KG1 (cell line): ENCODE measurements at regions not wholly inside any gene's neighbourhood (a gene's known extent, or its start where the extent isn't known, plus 50 kb on each side); places are given as distances from the start of the nearest gene placed in this dataset.
"Not testable (repeated sequence)": the region's sequence is repeated elsewhere in the genome, so short reads cannot be mapped to it uniquely, and the experiment has no call there.

ENCODE experiments used
- DNase-seq: peaks from one replicate; lab custom pipeline; 2025; lab: John Stamatoyannopoulos, UW

- no peak for DNase-seq
These were observed 371.7 kb upstream of the DEPDC1 start for GRCh38 chr1:68868606-68869005.

- no peak for DNase-seq
These were observed 376.3 kb upstream of the DEPDC1 start for GRCh38 chr1:68873144-68873543.

GRCh38 chr1:68881330-68882194, 384.7 kb upstream of the DEPDC1 start:
- not testable (repeated sequence) for DNase-seq

- no peak for DNase-seq
These were observed 392.6 kb upstream of the DEPDC1 start for GRCh38 chr1:68889471-68889870.

- no peak for DNase-seq
These were observed 393.9 kb upstream of the DEPDC1 start for GRCh38 chr1:68890736-68891135.

- DNase-seq: no peak
These were observed 407.6 kb upstream of the DEPDC1 start for GRCh38 chr1:68904477-68904876.

GRCh38 chr1:68906431-68906830, 409.5 kb upstream of the DEPDC1 start:
- no peak for DNase-seq

GRCh38 chr1:68907491-68907890, 410.6 kb upstream of the DEPDC1 start:
- DNase-seq: no peak

GRCh38 chr1:68908316-68908715, 411.4 kb upstream of the DEPDC1 start:
- DNase-seq: no peak

- no peak for DNase-seq
These were observed 419.5 kb upstream of the DEPDC1 start for GRCh38 chr1:68916221-68916902.

- no peak for DNase-seq
These were observed 420.6 kb upstream of the DEPDC1 start for GRCh38 chr1:68917456-68917855.

GRCh38 chr1:68918563-68918962, 421.7 kb upstream of the DEPDC1 start:
- DNase-seq: no peak

GRCh38 chr1:68919075-68919474, 422.2 kb upstream of the DEPDC1 start:
- DNase-seq: no peak

GRCh38 chr1:68923475-68924088, 426.7 kb upstream of the DEPDC1 start:
- not testable (repeated sequence) for DNase-seq

- DNase-seq: no peak
These were observed 433.2 kb upstream of the DEPDC1 start for GRCh38 chr1:68930101-68930500.

GRCh38 chr1:68936530-68936929, 439.6 kb upstream of the DEPDC1 start:
- no peak for DNase-seq

GRCh38 chr1:68938051-68938666, 441.3 kb upstream of the DEPDC1 start:
- no peak for DNase-seq

GRCh38 chr1:68950036-68950435, 453.2 kb upstream of the DEPDC1 start:
- no peak for DNase-seq

GRCh38 chr1:68953311-68953710, 456.4 kb upstream of the DEPDC1 start:
- no peak for DNase-seq

- no peak for DNase-seq
These were observed 458.0 kb upstream of the DEPDC1 start for GRCh38 chr1:68954841-68955240.

GRCh38 chr1:68955424-68955823, 458.5 kb upstream of the DEPDC1 start:
- DNase-seq: no peak

- no peak for DNase-seq
These were observed 462.1 kb upstream of the DEPDC1 start for GRCh38 chr1:68958958-68959357.
